GM04503 (cell line): ENCODE measurements at regions not wholly inside any gene's neighbourhood (a gene's known extent, or its start where the extent isn't known, plus 50 kb on each side); places are given as distances from the start of the nearest gene placed in this dataset.
A peak's percentile ranks its signal among the peaks of the same experiment; 100 is the strongest.

Experiments
- DNase-seq: peaks from one replicate; pipeline ENCODE4 v3.0.0-alpha.2; 2012; ENCODE audit warnings: low read depth

- DNase-seq, result no peak
Measured at GRCh38 chr15:79230766-79231165, 51.8 kb upstream of the ANKRD34C start.

- DNase-seq, result no peak
Measured at GRCh38 chr15:79222808-79223207, 59.7 kb upstream of the ANKRD34C start.

DNA sequence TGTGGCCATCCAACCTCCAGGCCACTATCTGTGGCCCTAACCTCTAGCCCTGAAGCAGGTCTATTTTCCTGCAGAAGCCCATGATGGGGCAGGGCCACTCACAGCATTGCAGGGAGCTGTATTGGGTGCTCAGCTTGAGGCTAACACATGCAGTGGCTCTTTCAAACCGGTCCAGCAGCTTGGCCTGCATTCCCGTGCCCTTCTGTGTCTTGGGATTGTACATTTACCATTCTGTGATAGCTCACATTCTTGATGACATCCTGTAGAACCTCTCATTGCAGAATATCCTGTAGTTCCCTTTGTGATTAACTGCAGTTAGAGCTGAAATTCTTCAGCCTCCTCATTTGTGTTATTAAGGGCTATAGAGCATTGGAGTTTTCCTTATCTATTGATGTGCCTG, 60.8 kb upstream of the ANKRD34C start:
- DNase-seq, result no peak

GRCh38 chr15:79219393-79220056, 63.0 kb upstream of the ANKRD34C start:
- DNase-seq, result no peak

- DNase-seq, result no peak
Measured at GRCh38 chr15:79218588-79219200, 63.8 kb upstream of the ANKRD34C start.

- no peak for DNase-seq
Measured at GRCh38 chr15:79213650-79214049, 68.9 kb upstream of the ANKRD34C start.

DNA sequence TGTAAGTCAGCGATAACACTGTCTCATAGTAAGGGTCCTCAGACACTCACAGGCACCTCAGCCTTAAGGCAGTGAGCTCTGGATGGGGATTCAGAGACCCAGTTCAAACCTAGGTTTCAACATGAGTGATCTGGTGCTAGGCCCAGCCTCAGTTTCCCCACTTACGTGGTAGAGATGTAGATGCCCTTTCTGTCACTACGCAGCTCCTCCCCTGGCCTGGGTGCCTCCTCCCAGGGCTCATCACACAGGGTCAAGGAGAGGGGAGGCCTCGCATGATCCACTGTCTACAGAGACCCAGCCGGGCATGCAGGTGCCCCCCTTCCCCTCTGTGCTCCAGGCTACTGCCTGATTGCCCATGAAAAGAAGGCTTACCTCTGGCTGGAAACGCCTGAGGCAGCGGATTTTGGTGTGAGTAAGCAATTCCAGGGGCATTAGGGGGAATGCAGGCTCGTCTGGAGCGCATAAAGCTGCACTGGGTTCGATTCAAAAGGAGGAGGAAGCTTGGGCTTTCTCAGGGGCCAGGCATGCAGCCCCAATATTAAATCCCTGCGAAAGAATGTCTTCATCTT, 69.8 kb upstream of the ANKRD34C start:
- no peak for DNase-seq

DNA sequence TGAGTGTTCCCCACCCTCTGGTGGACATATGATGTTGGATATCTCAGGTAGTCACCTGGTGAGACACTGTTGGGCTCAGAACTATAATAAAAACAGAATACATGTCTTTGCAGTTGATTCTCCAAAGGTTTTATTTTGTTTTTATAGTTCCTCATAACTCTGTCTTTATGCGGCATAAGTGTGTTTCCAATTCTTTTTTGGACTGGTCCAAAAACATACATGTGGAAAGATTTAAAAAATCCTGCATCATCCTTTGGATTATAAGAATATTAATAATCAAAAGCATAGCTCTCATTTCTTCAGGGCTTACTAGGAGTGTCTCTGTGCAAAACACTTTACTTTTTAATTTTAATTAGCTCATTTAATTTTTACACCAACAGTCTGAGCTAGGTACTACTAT, 71.0 kb upstream of the ANKRD34C start:
- no peak for DNase-seq

DNA sequence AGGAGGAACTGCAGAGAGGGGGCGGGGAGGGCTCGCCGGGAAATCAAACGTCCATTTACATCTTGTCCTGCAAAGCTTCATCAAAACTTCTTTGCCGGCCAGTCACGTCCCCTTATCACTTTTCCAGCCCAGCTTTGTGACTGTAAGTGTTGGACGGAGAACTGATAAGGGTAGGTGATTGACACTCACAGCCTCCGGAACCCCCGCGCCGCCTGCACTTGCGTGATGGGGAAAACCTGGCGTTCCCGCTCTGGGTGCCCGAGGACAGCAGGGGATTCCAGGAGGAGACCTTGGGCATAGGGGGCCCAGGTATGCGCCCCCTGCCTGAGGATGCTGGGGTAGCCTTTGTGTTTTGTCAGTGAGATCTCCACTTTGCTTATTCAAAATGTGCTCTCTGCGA, 72.8 kb upstream of the ANKRD34C start:
- DNase-seq, result no peak

DNA sequence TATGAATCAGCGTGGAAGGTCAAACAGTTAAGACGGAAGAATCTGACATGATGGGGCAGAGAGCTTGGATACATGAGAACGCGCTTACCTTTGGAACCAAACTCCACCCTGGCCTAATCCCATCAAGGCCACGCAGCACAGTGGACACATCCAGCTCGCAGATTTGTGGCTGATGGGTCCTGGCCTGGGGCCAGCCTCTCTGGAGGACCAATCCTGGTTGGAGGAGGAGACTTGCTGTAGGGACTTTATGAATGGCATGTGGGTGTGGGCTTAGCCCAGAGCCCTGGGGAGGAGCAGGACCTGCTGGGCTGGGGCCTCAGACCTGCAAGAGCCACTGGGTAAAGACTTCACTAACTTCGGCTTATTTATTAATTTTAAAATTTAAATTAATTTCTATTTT, 73.4 kb upstream of the ANKRD34C start:
- DNase-seq, result no peak

GRCh38 chr15:79208179-79208578, 74.3 kb upstream of the ANKRD34C start:
- no peak for DNase-seq

DNA sequence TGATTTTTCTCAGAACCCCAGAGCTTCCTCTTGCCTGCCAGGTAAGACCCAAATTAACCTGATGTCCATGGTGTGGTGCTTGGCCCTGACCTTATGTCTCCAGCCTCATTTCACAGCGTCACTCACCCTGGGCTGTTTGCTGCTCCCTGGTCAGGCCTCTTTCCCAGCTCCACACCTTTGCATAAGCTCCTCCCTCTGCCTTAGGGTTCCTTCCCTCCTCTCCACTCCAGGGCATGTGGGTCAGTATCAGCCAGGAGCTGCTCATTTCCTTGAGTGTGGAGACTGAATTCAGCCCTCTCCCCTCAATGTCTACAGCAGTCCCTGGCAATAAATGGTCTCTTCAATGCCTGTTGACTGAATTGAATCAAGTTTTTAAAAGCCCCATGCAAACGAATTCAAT, 75.6 kb upstream of the ANKRD34C start:
- DNase-seq, result no peak

- DNase-seq, result no peak
Measured at GRCh38 chr15:79204886-79205675, 77.4 kb upstream of the ANKRD34C start.

DNA sequence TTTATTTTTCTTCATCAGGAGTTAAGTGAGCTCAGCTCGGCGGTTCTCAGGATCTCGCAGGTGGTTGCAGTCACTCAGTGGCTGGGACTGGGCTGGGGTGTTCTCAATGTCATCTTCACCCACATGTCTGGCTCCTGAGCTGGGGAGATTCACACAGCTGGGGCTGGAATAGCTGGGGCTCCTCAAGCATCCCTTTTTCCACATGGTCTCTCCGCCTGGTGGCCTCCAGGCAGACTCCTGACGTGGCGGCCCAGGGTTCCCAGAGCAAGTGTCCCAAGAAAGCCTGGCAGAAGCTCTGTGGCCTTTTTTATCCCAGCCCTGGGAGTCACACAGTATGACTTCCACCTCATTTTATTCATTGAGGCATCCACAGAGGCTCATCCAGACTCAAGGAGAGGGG, 84.1 kb upstream of the ANKRD34C start:
- no peak for DNase-seq

DNA sequence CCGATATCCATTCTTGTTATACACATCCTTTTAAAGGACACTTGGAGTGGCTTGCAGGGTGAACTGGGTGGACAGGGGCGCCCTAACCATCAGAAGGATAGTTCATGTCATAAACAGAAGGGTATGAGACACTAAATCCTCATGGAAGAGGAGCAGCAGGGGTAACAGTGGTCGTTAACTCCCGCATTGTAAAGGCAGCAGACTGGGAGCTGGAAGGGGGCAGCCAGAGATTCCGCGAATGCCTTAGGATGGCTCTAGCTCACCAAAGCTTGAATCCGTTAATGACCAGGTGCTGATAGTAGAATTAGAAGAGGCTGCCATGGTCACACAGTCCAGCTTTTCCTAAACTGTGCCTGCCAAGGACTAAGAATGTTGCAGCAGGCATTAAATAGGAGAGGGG, 85.2 kb upstream of the ANKRD34C start:
- DNase-seq, result no peak

- no peak for DNase-seq
Measured at GRCh38 chr15:79195802-79196201, 86.7 kb upstream of the ANKRD34C start.

DNA sequence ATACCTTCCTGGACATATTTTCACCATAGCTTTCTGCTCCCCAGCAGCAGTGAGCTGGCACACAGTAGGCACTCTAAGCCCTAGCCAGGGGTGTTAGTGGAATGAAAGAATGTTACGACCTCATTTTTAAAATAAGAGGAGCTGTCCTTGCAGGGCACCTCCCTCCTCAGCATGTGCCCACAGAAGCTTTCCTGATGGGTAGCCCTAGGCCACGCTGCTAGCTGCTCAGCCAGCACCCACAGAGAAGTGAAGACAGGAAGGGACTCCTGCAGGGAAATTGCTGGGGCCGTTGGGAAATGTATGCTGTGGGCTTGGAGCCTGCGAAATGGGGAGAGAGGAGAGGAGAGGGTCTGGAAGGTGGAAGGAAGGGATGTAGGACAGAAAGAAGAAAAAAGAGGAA, 87.3 kb upstream of the ANKRD34C start:
- DNase-seq, result no peak

- DNase-seq, result no peak
Measured at GRCh38 chr15:79194386-79194785, 88.1 kb upstream of the ANKRD34C start.

DNA sequence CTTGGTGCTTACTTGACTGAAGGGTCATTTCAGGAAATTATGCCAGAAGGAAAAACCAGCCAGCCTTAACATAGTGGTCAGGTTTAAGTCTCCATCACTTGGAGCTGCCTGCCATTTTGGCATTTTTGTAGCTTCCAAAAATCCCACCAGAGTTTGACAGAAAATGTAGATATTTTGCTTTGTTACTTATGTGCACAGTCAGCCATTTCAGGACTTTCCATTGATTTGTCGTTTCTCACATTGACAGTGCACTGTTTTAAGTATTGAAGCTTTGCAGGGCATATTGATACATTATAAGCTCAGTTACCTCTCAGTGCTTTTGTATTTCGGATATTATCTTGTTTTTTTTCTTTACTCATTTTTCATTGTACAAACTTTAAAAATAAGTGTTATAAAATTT, 89.0 kb upstream of the ANKRD34C start:
- DNase-seq, result no peak

DNA sequence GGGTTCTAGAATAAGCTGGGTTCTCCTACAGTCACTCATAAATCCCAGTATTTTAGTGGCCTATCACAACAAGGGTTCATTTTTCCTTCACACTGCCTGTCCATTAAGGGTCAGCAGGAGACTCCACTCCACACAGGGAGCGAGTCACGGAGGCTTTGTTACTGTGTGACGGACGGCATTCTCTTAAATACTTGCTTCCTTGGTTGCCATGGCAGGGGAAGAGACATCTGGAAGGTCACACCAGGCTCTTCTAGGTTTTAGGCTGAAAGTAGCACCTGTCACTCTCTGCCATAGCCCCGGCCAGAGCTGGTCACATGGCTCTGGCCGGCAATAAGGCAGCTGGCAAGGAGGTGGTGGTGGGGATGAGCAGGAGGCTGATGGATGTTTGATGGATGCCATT, 89.4 kb upstream of the ANKRD34C start:
- DNase-seq, result no peak

DNA sequence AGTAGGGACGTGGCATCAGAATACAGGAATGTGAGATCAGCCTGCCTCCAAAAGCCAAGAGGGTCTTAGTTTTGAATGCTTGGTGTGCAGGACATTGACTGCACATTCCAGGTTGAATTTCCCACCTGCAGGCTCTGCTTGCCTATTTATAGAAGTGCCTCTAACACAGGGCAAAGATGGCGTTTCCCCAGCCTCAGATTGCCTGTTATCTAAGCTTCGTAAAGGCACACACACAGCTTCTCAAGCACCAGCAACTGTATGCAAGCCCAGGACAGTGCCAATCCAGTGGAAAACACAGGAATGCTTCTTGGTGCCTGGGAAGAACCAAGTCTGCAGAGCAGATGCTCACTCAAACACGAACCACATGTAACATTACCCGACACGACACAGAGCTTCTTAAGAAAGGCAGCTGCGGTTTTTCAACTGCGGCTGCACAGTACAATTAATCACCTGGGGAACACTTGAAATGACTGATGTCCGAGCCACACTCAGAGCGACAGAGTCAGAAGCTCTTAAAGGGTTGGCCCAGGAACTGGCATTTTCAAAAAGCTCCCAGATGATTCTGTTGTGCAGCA, 90.0 kb upstream of the ANKRD34C start:
- peak; percentile 34 for DNase-seq

GRCh38 chr15:79190093-79190492, 92.4 kb upstream of the ANKRD34C start:
- DNase-seq, result no peak

DNA sequence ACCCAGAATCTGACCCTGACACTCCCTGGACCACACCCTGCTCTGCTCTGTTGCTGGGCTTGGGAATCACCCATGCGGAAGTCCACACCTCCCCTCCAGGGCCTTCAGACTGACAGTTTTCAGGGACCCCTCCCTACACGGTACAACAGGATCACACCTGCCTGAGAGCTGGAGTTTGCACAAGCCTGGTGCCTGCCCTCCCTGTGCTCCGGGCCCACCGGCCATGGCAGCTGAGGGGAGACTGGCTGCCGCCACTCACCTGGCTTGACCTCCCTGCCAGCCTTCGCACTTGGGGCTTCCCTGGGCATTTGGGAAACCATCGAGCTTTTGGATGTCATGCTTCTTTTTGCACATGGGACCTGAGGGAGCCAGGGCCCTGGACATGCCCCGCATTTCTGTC, 95.9 kb upstream of the ANKRD34C start:
- no peak for DNase-seq
